CD4-positive, alpha-beta T cell (primary cell): ENCODE measurements at regions not wholly inside any gene's neighbourhood (a gene's known extent, or its start where the extent isn't known, plus 50 kb on each side); places are given as distances from the start of the nearest gene placed in this dataset.

Experiments used
- ATAC-seq: fragments of 200-7000 bp; cut with Tn5 transposase; one replicate; pipeline ENCODE4 v1.10.0; 2022; ENCODE audit warnings: mild to moderate bottlenecking; ENCODE audit not compliant: poor library complexity
- CTCF ChIA-PET: fragments of 350-600 bp; sonication (Branson Sonifier 250); formaldehyde crosslinking; loops from one replicate; lab custom pipeline; 2021; ENCODE audit warnings: antibody characterized with exemption, inconsistent platforms; lab: Charles Lee
- POLR2A ChIA-PET: fragments of 350-600 bp; sonication (Branson Sonifier 250); formaldehyde crosslinking; loops from one replicate; lab custom pipeline; 2021; ENCODE audit warnings: antibody characterized with exemption, inconsistent platforms; lab: Charles Lee
- DNase-seq, 14 experiments: peaks; one replicate each; pipeline ENCODE4 v3.0.0-alpha.2; 2013 to 2020; ENCODE audit warnings: mixed read lengths in 2 of 14
- H3K27ac ChIP-seq, 2 donors: one replicate each; pipeline versions ENCODE4 v1.5.1 to v1.7.0; 2013; ENCODE audit warnings: low read length in 2 of 2, low read depth in 1 of 2, mild to moderate bottlenecking in 1 of 2
- H3K27me3 ChIP-seq, 2 experiments: 1 replicate in 1 of 2; 2 replicates in 1 of 2; pipeline versions ENCODE4 v1.6.1 to v1.7.0; 2013; ENCODE audit warnings: low read length in 2 of 2, control low read depth in 1 of 2, mild to moderate bottlenecking in 1 of 2, moderate library complexity in 1 of 2; ENCODE audit not compliant: insufficient read depth in 2 of 2, control insufficient read depth in 1 of 2
- H3K36me3 ChIP-seq: one replicate; pipeline ENCODE4 v1.6.1; 2013; ENCODE audit warnings: low read length, control low read depth; ENCODE audit not compliant: insufficient read depth
- H3K4me1 ChIP-seq: one replicate; pipeline ENCODE4 v1.6.1; 2013; ENCODE audit warnings: low read length, control low read depth; ENCODE audit not compliant: insufficient read depth
- H3K4me3 ChIP-seq: one replicate; pipeline ENCODE4 v1.5.1; 2013; ENCODE audit warnings: mild to moderate bottlenecking, low read length, moderate library complexity
- H3K9me3 ChIP-seq, 2 experiments: 1 replicate in 1 of 2; 2 replicates in 1 of 2; pipeline versions ENCODE4 v1.6.1 to v1.7.0; 2013; ENCODE audit warnings: low read length in 2 of 2, mild to moderate bottlenecking in 2 of 2, control low read depth in 1 of 2, moderate library complexity in 1 of 2; ENCODE audit not compliant: control insufficient read depth in 1 of 2, insufficient read depth in 1 of 2
- H3K27ac Mint-ChIP-seq: one replicate; pipeline ENCODE4 v1.8.0; 2020; ENCODE audit warnings: mixed read lengths
- H3K27me3 Mint-ChIP-seq: one replicate; pipeline ENCODE4 v1.8.0; 2021; ENCODE audit warnings: mixed read lengths
- H3K36me3 Mint-ChIP-seq: one replicate; pipeline ENCODE4 v1.8.0; 2021; ENCODE audit warnings: low read depth, mixed read lengths
- H3K4me1 Mint-ChIP-seq: one replicate; pipeline ENCODE4 v1.8.0; 2021; ENCODE audit warnings: low read depth, mixed read lengths
- H3K4me3 Mint-ChIP-seq: one replicate; pipeline ENCODE4 v1.8.0; 2020; ENCODE audit warnings: mild to moderate bottlenecking, mixed read lengths
- H3K9me3 Mint-ChIP-seq: one replicate; pipeline ENCODE4 v1.8.0; 2020; ENCODE audit warnings: mixed read lengths
- intact Hi-C, 2 experiments: fragments of 100-400 bp; cut with DNase I in 1 of 2; cut with micrococcal nuclease in 1 of 2; formaldehyde crosslinking; loops; one replicate each; pipeline versions ENCODE4 v1.15.1 to v1.9.0; 2023 to 2025; cut with DNase I, micrococcal nuclease
- TF ChIP-seq, protein P1 (sequence below): fragments of 200-600 bp; IDR thresholded peaks from one replicate; pipeline ENCODE4 v1.8.0; 2022; ENCODE audit warnings: antibody characterized with exemption, mild to moderate bottlenecking

DNA sequence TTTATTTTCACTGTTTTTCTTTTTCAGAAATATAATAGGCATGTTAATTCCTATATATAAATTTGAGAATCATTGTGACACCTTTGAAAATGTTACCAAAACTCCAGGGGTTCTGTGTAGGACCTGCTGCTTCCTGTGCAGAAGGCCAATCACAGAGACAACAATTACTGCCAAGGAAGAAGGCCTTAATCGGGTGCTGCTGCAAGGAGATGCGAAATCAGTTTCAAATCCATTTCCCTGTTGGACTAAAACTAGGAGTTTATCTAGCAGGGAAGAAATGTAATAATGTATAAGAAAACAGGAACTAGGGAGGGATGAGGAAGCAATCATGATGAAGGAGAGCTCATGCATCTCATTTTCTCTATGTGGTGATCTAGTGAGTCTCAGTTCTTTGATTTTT, 209.7 kb upstream of the NUDT12 start:
- H3K36me3 ChIP-seq = no peaks in the 10 kb centered on the region
- H3K4me3 ChIP-seq = no peak overlapping the region
- TF ChIP-seq, protein P1, sequence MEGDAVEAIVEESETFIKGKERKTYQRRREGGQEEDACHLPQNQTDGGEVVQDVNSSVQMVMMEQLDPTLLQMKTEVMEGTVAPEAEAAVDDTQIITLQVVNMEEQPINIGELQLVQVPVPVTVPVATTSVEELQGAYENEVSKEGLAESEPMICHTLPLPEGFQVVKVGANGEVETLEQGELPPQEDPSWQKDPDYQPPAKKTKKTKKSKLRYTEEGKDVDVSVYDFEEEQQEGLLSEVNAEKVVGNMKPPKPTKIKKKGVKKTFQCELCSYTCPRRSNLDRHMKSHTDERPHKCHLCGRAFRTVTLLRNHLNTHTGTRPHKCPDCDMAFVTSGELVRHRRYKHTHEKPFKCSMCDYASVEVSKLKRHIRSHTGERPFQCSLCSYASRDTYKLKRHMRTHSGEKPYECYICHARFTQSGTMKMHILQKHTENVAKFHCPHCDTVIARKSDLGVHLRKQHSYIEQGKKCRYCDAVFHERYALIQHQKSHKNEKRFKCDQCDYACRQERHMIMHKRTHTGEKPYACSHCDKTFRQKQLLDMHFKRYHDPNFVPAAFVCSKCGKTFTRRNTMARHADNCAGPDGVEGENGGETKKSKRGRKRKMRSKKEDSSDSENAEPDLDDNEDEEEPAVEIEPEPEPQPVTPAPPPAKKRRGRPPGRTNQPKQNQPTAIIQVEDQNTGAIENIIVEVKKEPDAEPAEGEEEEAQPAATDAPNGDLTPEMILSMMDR = no peak
- peaks cover 0 to 3% of the 10 kb centered on the region in 2 experiments for H3K9me3 ChIP-seq
- Mint-ChIP-seq H3K4me3 (no peak overlapping the region), H3K4me1 (no peaks in the 10 kb centered on the region), H3K27ac (no peak overlapping the region), H3K27me3 (no peaks in the 10 kb centered on the region), H3K9me3 (no peaks in the 10 kb centered on the region), H3K36me3 (no peaks in the 10 kb centered on the region)
- no peak overlapping the region for H3K27ac ChIP-seq
- ChIA-PET POLR2A (no interaction called here), CTCF (no interaction called here)
- intact Hi-C loops = no loop called here
- ATAC-seq = no peak
- no peaks in the 10 kb centered on the region for H3K4me1 ChIP-seq
- no peak for DNase-seq
- no peaks in the 10 kb centered on the region for H3K27me3 ChIP-seq

DNA sequence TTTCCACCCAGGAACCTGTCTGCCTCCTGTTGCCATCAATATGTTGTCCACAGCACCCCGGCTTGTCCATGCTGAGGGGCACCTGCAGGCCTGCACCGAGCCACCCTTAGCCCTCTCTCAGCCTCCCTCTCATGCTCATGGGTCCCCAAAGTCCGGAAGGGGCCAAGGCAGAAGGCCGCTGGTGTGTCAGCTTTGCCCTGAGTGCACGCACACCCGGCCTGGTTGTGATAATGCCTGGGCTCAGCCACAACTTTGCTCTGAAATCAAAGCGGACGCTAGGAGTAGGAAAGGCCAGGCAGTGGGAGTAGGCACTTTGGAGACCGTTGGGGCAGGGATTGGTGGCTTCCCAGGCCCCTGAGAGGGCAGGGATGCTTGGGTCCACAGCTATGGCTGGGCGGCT, 201.8 kb upstream of the NUDT12 start:
- H3K27ac ChIP-seq = no peak overlapping the region
- no peaks in the 10 kb centered on the region for H3K36me3 ChIP-seq
- intact Hi-C loops = no loop called here
- H3K27me3 ChIP-seq = no peaks in the 10 kb centered on the region
- CTCF ChIA-PET = no interaction called here
- Mint-ChIP-seq H3K27me3 (no peaks in the 10 kb centered on the region), H3K36me3 (no peaks in the 10 kb centered on the region), H3K4me3 (no peak overlapping the region), H3K9me3 (peaks cover 2% of the 10 kb centered on the region), H3K27ac (no peak overlapping the region), H3K4me1 (no peaks in the 10 kb centered on the region)
- POLR2A ChIA-PET = no interaction called here
- peak in 1 of 14 experiments; percentile 2 for DNase-seq
- H3K4me3 ChIP-seq = no peak overlapping the region
- H3K9me3 ChIP-seq = peaks cover 0 to 14% of the 10 kb centered on the region in 2 experiments
- no peaks in the 10 kb centered on the region for H3K4me1 ChIP-seq
- TF ChIP-seq, protein P1 = no peak
- ATAC-seq = no peak

DNA sequence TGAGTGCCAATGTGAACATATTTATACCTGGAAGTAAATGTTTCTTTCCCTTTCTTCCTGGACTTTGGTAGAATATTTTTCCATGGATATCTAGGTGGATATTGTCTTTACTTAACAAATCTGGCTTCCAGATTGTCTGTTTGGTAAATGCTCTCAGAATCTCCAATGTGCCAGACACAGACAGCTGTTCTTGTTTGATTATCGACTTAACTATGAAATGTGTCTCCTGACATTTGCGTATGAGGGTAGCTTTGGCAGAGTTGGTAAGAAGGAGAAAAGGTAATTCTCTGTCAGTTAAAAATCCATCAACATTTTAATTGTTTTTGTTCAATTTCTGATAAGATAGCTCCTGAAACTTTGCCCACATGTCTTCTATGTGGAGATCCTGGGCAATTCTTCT, 196.4 kb upstream of the NUDT12 start:
- Mint-ChIP-seq H3K4me1 (no peaks in the 10 kb centered on the region), H3K36me3 (no peaks in the 10 kb centered on the region), H3K27ac (no peak overlapping the region), H3K27me3 (no peaks in the 10 kb centered on the region), H3K9me3 (no peaks in the 10 kb centered on the region), H3K4me3 (no peak overlapping the region)
- TF ChIP-seq, protein P1 = no peak
- DNase-seq (no peak), ATAC-seq (no peak)
- intact Hi-C loops = no loop called here
- H3K9me3 ChIP-seq = peaks cover 0 to 6% of the 10 kb centered on the region in 2 experiments
- no peaks in the 10 kb centered on the region for H3K36me3 ChIP-seq
- no peak overlapping the region for H3K4me3 ChIP-seq
- ChIA-PET POLR2A (no interaction called here), CTCF (no interaction called here)
- no peaks in the 10 kb centered on the region for H3K27me3 ChIP-seq
- H3K4me1 ChIP-seq = no peaks in the 10 kb centered on the region
- H3K27ac ChIP-seq = no peak overlapping the region
